ENCODE measurements at regions not wholly inside any gene's neighbourhood (a gene's known extent, or its start where the extent isn't known, plus 50 kb on each side); places are given as distances from the start of the nearest gene placed in this dataset.

DNA sequence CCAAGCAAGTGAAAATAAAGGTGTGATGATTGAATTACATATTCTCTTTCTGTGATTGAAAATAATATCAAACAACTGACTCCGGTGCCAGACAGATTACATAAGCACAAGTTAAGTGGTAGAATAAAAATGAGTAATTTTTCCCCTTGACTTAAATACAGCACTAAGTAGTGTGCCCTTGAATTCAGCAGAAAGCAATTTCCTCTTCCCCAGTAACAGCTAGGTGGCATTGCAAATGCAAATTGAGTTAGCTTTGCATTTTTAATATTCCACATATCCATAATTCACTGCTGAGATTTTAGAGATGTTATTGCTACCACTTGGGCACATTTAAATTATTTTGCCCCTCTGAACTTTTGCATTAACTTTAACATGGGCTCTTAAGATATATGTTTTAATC is 89.8 kb upstream of the NPVF start:
- Histone ChIP-seq H3K36me3 (ENCODE audit: control insufficient read depth, insufficient read depth, low read length) (no peaks in the 10 kb centered on the region), H3K4me3 (ENCODE audit: low read depth, low read length) (no peak overlapping the region), H3K4me1 (no peaks in the 10 kb centered on the region), H3K4me2 (ENCODE audit: low read length) (no peak overlapping the region), H2AFZ (no peak overlapping the region), H3K9me3 (ENCODE audit: control insufficient read depth, low read length) (no peaks in the 10 kb centered on the region), H3K79me2 (no peaks in the 10 kb centered on the region), H3K27ac (no peak overlapping the region), H3K9ac (no peak overlapping the region), H3K27me3 (ENCODE audit: control insufficient read depth, insufficient read depth, low read length) (no peaks in the 10 kb centered on the region)
- TF ChIP-seq, protein P1, sequence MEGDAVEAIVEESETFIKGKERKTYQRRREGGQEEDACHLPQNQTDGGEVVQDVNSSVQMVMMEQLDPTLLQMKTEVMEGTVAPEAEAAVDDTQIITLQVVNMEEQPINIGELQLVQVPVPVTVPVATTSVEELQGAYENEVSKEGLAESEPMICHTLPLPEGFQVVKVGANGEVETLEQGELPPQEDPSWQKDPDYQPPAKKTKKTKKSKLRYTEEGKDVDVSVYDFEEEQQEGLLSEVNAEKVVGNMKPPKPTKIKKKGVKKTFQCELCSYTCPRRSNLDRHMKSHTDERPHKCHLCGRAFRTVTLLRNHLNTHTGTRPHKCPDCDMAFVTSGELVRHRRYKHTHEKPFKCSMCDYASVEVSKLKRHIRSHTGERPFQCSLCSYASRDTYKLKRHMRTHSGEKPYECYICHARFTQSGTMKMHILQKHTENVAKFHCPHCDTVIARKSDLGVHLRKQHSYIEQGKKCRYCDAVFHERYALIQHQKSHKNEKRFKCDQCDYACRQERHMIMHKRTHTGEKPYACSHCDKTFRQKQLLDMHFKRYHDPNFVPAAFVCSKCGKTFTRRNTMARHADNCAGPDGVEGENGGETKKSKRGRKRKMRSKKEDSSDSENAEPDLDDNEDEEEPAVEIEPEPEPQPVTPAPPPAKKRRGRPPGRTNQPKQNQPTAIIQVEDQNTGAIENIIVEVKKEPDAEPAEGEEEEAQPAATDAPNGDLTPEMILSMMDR (IDR thresholded peaks at IDR 0.05): no peak

DNA sequence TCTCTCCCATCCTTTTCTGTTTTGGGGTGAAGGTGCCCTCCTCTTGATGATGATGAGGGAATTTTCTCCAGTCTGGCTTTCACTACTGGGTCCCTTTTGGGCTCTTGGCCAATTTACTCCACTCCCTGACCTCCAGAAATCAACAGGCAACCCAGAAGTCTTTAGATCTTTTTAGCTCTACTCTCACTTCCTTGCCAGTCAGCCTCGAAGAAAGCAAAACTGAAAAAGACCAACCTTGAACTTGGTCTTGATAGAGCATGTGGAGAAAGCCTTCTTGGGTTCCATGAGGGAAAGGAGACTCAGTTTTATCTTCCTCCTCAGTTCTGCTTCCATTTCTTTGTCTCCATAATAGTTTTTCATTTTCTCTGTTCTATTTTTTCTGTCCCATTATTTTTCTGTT is 91.4 kb upstream of the NPVF start:
- Histone ChIP-seq H3K4me3 (ENCODE audit: low read depth, low read length) (no peak overlapping the region), H3K79me2 (no peaks in the 10 kb centered on the region), H3K36me3 (ENCODE audit: control insufficient read depth, insufficient read depth, low read length) (no peaks in the 10 kb centered on the region), H3K9ac (no peak overlapping the region), H3K27me3 (ENCODE audit: control insufficient read depth, insufficient read depth, low read length) (no peaks in the 10 kb centered on the region), H3K4me2 (ENCODE audit: low read length) (no peak overlapping the region), H2AFZ (no peak overlapping the region), H3K27ac (no peak overlapping the region), H3K4me1 (no peaks in the 10 kb centered on the region), H3K9me3 (ENCODE audit: control insufficient read depth, low read length) (no peaks in the 10 kb centered on the region)
- TF ChIP-seq, protein P1 (IDR thresholded peaks at IDR 0.05): no peak

DNA sequence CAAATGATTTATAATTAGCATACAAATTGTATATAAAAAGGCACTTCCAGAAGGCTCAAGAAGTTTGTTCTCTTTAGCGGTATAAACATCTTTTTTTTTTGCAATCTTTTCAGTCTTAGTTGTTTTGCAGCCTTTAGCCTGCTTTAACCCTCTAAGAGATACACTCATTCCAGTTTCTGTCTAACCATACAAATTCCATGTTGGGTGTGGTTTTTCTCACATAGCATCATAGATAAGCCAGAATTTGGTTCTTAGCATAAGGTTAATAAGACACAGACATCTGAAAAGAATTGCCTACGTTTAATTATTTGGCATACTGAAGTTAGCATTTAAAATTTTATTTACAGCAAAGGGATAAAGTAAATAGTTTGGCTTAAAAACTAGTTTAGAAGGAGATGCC is 92.5 kb upstream of the NPVF start:
- H3K27ac ChIP-seq: no peak overlapping the region
- no peak overlapping the region for H2AFZ ChIP-seq
- H3K27me3 ChIP-seq (ENCODE audit: control insufficient read depth, insufficient read depth, low read length): no peaks in the 10 kb centered on the region
- no peaks in the 10 kb centered on the region for H3K9me3 ChIP-seq (ENCODE audit: control insufficient read depth, low read length)
- no peak overlapping the region for H3K4me3 ChIP-seq (ENCODE audit: low read depth, low read length)
- H3K4me1 ChIP-seq: no peaks in the 10 kb centered on the region
- TF ChIP-seq, protein P1 (IDR thresholded peaks at IDR 0.05): no peak
- no peak overlapping the region for H3K4me2 ChIP-seq (ENCODE audit: low read length)
- H3K9ac ChIP-seq: no peak overlapping the region
- no peaks in the 10 kb centered on the region for H3K79me2 ChIP-seq
- no peaks in the 10 kb centered on the region for H3K36me3 ChIP-seq (ENCODE audit: control insufficient read depth, insufficient read depth, low read length)

- no peaks in the 10 kb centered on the region for H3K36me3 ChIP-seq (ENCODE audit: control insufficient read depth, insufficient read depth, low read length)
- H3K9me3 ChIP-seq (ENCODE audit: control insufficient read depth, low read length): no peaks in the 10 kb centered on the region
- TF ChIP-seq, protein P1 (IDR thresholded peaks at IDR 0.05): no peak
- no peak overlapping the region for H3K4me2 ChIP-seq (ENCODE audit: low read length)
- H3K4me1 ChIP-seq: no peaks in the 10 kb centered on the region
- no peak overlapping the region for H3K27ac ChIP-seq
- H3K79me2 ChIP-seq: no peaks in the 10 kb centered on the region
- no peaks in the 10 kb centered on the region for H3K27me3 ChIP-seq (ENCODE audit: control insufficient read depth, insufficient read depth, low read length)
- H3K9ac ChIP-seq: no peak overlapping the region
- no peak overlapping the region for H3K4me3 ChIP-seq (ENCODE audit: low read depth, low read length)
- no peak overlapping the region for H2AFZ ChIP-seq
Measured at GRCh38 chr7:25321424-25321823, 93.1 kb upstream of the NPVF start.

DNA sequence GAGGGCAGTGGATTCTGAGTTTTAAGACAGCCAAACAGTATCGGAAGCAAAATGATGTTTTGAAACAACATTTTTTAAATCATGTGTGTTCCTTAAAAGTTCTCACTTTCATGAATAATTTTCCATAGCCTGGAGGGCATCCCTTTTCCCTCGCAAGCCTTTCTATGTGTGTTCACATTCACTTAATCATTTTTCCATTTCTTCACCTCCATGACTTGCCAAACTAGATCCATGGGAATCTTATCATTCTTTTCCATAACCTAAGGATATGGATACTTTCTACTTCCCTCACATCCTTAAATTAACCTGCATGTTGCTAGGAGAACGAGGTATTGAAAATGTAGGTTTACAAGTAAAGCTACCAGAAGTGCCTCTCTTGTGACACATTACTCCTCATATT is 94.2 kb upstream of the NPVF start:
- no peaks in the 10 kb centered on the region for H3K9me3 ChIP-seq (ENCODE audit: control insufficient read depth, low read length)
- no peaks in the 10 kb centered on the region for H3K4me1 ChIP-seq
- H3K36me3 ChIP-seq (ENCODE audit: control insufficient read depth, insufficient read depth, low read length): no peaks in the 10 kb centered on the region
- H3K27ac ChIP-seq: no peak overlapping the region
- H3K9ac ChIP-seq: no peak overlapping the region
- H2AFZ ChIP-seq: no peak overlapping the region
- no peaks in the 10 kb centered on the region for H3K27me3 ChIP-seq (ENCODE audit: control insufficient read depth, insufficient read depth, low read length)
- TF ChIP-seq, protein P1 (IDR thresholded peaks at IDR 0.05): no peak
- no peak overlapping the region for H3K4me2 ChIP-seq (ENCODE audit: low read length)
- H3K79me2 ChIP-seq: no peaks in the 10 kb centered on the region
- no peak overlapping the region for H3K4me3 ChIP-seq (ENCODE audit: low read depth, low read length)
